Neural cell (in vitro differentiated cells): ENCODE measurements at regions not wholly inside any gene's neighbourhood (a gene's known extent, or its start where the extent isn't known, plus 50 kb on each side); places are given as distances from the start of the nearest gene placed in this dataset.

Experiments
- H2AFZ ChIP-seq: fragments of 200-600, 300-800 bp; sonication (generic), shearing (Covaris generic); 2 replicates; pipeline ENCODE4 v1.6.0; 2014; ENCODE audit warnings: low read depth, mild to moderate bottlenecking, antibody characterized with exemption, low read length, moderate library complexity
- H3F3A ChIP-seq: fragments of 200-600 bp; shearing (Covaris generic); 2 replicates; pipeline ENCODE4 v1.6.1; 2016; ENCODE audit warnings: mild to moderate bottlenecking, moderate library complexity, mixed read lengths, antibody characterized with exemption, low read length; ENCODE audit not compliant: insufficient read depth, poor library complexity, severe bottlenecking
- H3K27ac ChIP-seq: fragments of 200-600, 300-800 bp; sonication (generic), shearing (Covaris generic); 2 replicates; pipeline ENCODE4 v1.5.1; 2014; ENCODE audit warnings: mild to moderate bottlenecking, low read length, moderate library complexity
- H3K27me3 ChIP-seq: fragments of 300-800, 200-600 bp; sonication (generic), shearing (Covaris generic); 2 replicates; pipeline ENCODE4 v1.6.0; 2014; ENCODE audit warnings: mild to moderate bottlenecking, low read depth, low read length, moderate library complexity; ENCODE audit not compliant: insufficient read depth
- H3K36me3 ChIP-seq: fragments of 300-800, 200-600 bp; sonication (generic), shearing (Covaris generic); 2 replicates; pipeline ENCODE4 v1.5.1; 2014; ENCODE audit warnings: mild to moderate bottlenecking, antibody characterized with exemption, low read length, moderate library complexity; ENCODE audit not compliant: insufficient read depth
- H3K4me2 ChIP-seq: fragments of 300-800, 200-600 bp; sonication (generic), shearing (Covaris generic); 2 replicates; pipeline ENCODE4 v1.6.0; 2014; ENCODE audit warnings: mild to moderate bottlenecking, low read length
- H3K4me3 ChIP-seq: fragments of 300-800, 200-600 bp; sonication (generic), shearing (Covaris generic); 2 replicates; pipeline ENCODE4 v1.5.1; 2014; ENCODE audit warnings: mild to moderate bottlenecking, low read length, moderate library complexity
- H3K79me2 ChIP-seq: fragments of 200-600 bp; shearing (Covaris generic); replicated peaks from 2 replicates; pipeline ENCODE4 v1.6.0; 2014; ENCODE audit warnings: mild to moderate bottlenecking, low read length, moderate library complexity; ENCODE audit not compliant: insufficient read depth
- H3K9ac ChIP-seq: fragments of 300-800, 200-600 bp; sonication (generic), shearing (Covaris generic); 2 replicates; pipeline ENCODE4 v1.6.1; 2016; ENCODE audit warnings: mild to moderate bottlenecking, low read length, mixed read lengths
- H3K9me2 ChIP-seq: fragments of 200-600 bp; shearing (Covaris generic); 2 replicates; pipeline ENCODE4 v1.6.1; 2016; ENCODE audit warnings: mild to moderate bottlenecking, low read length, mixed read lengths; ENCODE audit not compliant: insufficient read depth
- H3K9me3 ChIP-seq: fragments of 200-600, 300-800 bp; sonication (generic), shearing (Covaris generic); 2 replicates; pipeline ENCODE4 v1.6.1; 2016; ENCODE audit warnings: mild to moderate bottlenecking, mixed run types, low read length, moderate library complexity, mixed read lengths
- H4K20me1 ChIP-seq: fragments of 200-600 bp; shearing (Covaris generic); 2 replicates; pipeline ENCODE4 v1.6.1; 2016; ENCODE audit warnings: mild to moderate bottlenecking, mixed run types; ENCODE audit not compliant: insufficient read depth
- CTCF ChIP-seq: fragments of 450-650 bp; IDR thresholded peaks from 2 replicates; pipeline ENCODE4 v1.5.1; 2014; ENCODE audit warnings: antibody characterized with exemption, mild to moderate bottlenecking, moderate library complexity; ENCODE audit not compliant: poor library complexity, severe bottlenecking
- EP300 ChIP-seq: fragments of 450-650 bp; conservative IDR thresholded peaks from 2 replicates; pipeline ENCODE4 v1.6.1; 2014; ENCODE audit warnings: antibody characterized with exemption, mild to moderate bottlenecking, moderate library complexity; ENCODE audit not compliant: poor library complexity, severe bottlenecking
- EZH2 ChIP-seq: fragments of 200-600, 300-800 bp; shearing (Covaris generic), sonication (generic); IDR thresholded peaks from 2 replicates; pipeline ENCODE4 v1.6.1; 2014; ENCODE audit warnings: antibody characterized with exemption, low read length, borderline replicate concordance, mild to moderate bottlenecking; ENCODE audit not compliant: insufficient read depth, poor library complexity, severe bottlenecking
- POLR2AphosphoS5 ChIP-seq: IDR thresholded peaks from 2 replicates; pipeline ENCODE4 v1.6.1; 2012
- SMC3 ChIP-seq: fragments of 450-650 bp; conservative IDR thresholded peaks from 2 replicates; pipeline ENCODE4 v1.6.1; 2014; ENCODE audit warnings: antibody characterized with exemption, mild to moderate bottlenecking, moderate library complexity; ENCODE audit not compliant: poor library complexity
- TF ChIP-seq, protein P1 (sequence below): IDR thresholded peaks from 2 replicates; pipeline ENCODE4 v1.6.1; 2012; ENCODE audit warnings: borderline replicate concordance

DNA sequence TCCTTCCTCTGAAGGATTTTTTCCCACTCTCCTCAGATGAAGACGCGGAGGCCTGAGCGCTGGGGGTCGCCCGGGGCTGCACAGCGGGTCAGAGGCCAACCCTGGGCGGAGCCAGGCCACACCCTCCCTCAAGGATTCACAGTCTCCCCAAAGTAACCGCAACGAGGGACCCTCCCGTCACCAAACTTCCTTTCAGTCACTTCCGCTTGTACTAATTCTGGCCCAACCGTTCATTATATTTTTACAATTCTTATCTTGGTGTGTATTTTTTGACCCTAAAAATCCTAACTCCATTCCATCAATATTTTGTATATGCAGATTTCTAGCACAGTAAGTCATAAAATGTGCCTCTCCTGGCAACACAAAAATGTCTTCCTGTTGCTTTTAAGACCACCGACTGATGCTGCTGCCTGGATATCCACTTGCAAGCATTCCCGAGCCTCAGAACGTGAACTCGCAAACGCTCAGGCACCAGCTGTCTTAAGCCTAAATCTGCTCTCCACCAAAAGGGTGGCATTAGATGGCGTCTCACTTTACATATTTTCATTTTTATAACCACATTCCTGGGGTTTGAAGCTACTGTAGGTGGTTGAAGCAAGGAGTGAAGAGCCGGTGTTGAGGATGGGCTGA, 128.0 kb downstream of the DLL1 start:
- Histone ChIP-seq H3K27me3 (no peaks in the 10 kb centered on the region), H3F3A (no peaks in the 10 kb centered on the region), H3K9me3 (no peaks in the 10 kb centered on the region), H3K79me2 (no peaks in the 10 kb centered on the region), H3K4me3 (no peak overlapping the region), H3K36me3 (no peaks in the 10 kb centered on the region), H3K4me2 (no peak overlapping the region), H2AFZ (no peak overlapping the region), H4K20me1 (no peaks in the 10 kb centered on the region), H3K9me2 (no peaks in the 10 kb centered on the region), H3K27ac (no peak overlapping the region), H3K9ac (no peak overlapping the region)
- TF ChIP-seq POLR2AphosphoS5, result no peak
- TF ChIP-seq SMC3, result no peak
- TF ChIP-seq, protein P1, sequence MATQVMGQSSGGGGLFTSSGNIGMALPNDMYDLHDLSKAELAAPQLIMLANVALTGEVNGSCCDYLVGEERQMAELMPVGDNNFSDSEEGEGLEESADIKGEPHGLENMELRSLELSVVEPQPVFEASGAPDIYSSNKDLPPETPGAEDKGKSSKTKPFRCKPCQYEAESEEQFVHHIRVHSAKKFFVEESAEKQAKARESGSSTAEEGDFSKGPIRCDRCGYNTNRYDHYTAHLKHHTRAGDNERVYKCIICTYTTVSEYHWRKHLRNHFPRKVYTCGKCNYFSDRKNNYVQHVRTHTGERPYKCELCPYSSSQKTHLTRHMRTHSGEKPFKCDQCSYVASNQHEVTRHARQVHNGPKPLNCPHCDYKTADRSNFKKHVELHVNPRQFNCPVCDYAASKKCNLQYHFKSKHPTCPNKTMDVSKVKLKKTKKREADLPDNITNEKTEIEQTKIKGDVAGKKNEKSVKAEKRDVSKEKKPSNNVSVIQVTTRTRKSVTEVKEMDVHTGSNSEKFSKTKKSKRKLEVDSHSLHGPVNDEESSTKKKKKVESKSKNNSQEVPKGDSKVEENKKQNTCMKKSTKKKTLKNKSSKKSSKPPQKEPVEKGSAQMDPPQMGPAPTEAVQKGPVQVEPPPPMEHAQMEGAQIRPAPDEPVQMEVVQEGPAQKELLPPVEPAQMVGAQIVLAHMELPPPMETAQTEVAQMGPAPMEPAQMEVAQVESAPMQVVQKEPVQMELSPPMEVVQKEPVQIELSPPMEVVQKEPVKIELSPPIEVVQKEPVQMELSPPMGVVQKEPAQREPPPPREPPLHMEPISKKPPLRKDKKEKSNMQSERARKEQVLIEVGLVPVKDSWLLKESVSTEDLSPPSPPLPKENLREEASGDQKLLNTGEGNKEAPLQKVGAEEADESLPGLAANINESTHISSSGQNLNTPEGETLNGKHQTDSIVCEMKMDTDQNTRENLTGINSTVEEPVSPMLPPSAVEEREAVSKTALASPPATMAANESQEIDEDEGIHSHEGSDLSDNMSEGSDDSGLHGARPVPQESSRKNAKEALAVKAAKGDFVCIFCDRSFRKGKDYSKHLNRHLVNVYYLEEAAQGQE, result no peak
- TF ChIP-seq EP300, result no peak
- TF ChIP-seq EZH2, result no peak

GRCh38 chr6:170162011-170162774, 128.7 kb downstream of the DLL1 start:
- no peaks in the 10 kb centered on the region for H3K27me3 ChIP-seq
- no peaks in the 10 kb centered on the region for H3K9me3 ChIP-seq
- TF ChIP-seq POLR2AphosphoS5 (no peak), CTCF (no peak), EP300 (no peak)
- H3K9me2 ChIP-seq, result no peaks in the 10 kb centered on the region
- no peak overlapping the region for H3K4me3 ChIP-seq
- no peak overlapping the region for H3K27ac ChIP-seq
- no peaks in the 10 kb centered on the region for H3K79me2 ChIP-seq
- H3K4me2 ChIP-seq, result no peak overlapping the region
- no peaks in the 10 kb centered on the region for H3K36me3 ChIP-seq
- H2AFZ ChIP-seq, result no peak overlapping the region
- H4K20me1 ChIP-seq, result no peaks in the 10 kb centered on the region
- no peak overlapping the region for H3K9ac ChIP-seq
- no peaks in the 10 kb centered on the region for H3F3A ChIP-seq
